ENCODE measurements at regions not wholly inside any gene's neighbourhood (a gene's known extent, or its start where the extent isn't known, plus 50 kb on each side); places are given as distances from the start of the nearest gene placed in this dataset.

- peak in 3 of 11 donors; percentile 15 to 36 (median 31) for DNase-seq (ENCODE audit: extremely low read depth in 1 of 11, low read depth in 9 of 11, low spot score in 4 of 11)
Observed at GRCh38 chr17:68710035-68710780, 109.0 kb upstream of the FAM20A start.

- DNase-seq (ENCODE audit: extremely low read depth in 1 of 11, low read depth in 9 of 11, low spot score in 4 of 11) = no peak
Observed at GRCh38 chr17:68709461-68709860, 108.3 kb upstream of the FAM20A start.

GRCh38 chr17:68707031-68707430 is 105.9 kb upstream of the FAM20A start:
- no peak for DNase-seq (ENCODE audit: extremely low read depth in 1 of 11, low read depth in 9 of 11, low spot score in 4 of 11)

- DNase-seq (ENCODE audit: extremely low read depth in 1 of 11, low read depth in 9 of 11, low spot score in 4 of 11) = peak in 7 of 11 donors; percentile 31 to 57 (median 44)
Observed at GRCh38 chr17:68706356-68706920, 105.3 kb upstream of the FAM20A start.

GRCh38 chr17:68705714-68706076 is 104.5 kb upstream of the FAM20A start:
- DNase-seq (ENCODE audit: extremely low read depth in 1 of 11, low read depth in 9 of 11, low spot score in 4 of 11) = no peak

GRCh38 chr17:68704871-68705713 is 103.9 kb upstream of the FAM20A start:
- DNase-seq (ENCODE audit: extremely low read depth in 1 of 11, low read depth in 9 of 11, low spot score in 4 of 11) = no peak

GRCh38 chr17:68701046-68701445 is 99.9 kb upstream of the FAM20A start:
- no peak for DNase-seq (ENCODE audit: extremely low read depth in 1 of 11, low read depth in 9 of 11, low spot score in 4 of 11)

GRCh38 chr17:68700421-68700820 is 99.3 kb upstream of the FAM20A start:
- no peak for DNase-seq (ENCODE audit: extremely low read depth in 1 of 11, low read depth in 9 of 11, low spot score in 4 of 11)

- no peak for DNase-seq (ENCODE audit: extremely low read depth in 1 of 11, low read depth in 9 of 11, low spot score in 4 of 11)
Observed at GRCh38 chr17:68699936-68700335, 98.8 kb upstream of the FAM20A start.

GRCh38 chr17:68698746-68699145 is 97.6 kb upstream of the FAM20A start:
- DNase-seq (ENCODE audit: extremely low read depth in 1 of 11, low read depth in 9 of 11, low spot score in 4 of 11) = no peak

- DNase-seq (ENCODE audit: extremely low read depth in 1 of 11, low read depth in 9 of 11, low spot score in 4 of 11) = no peak
Observed at GRCh38 chr17:68697850-68698361, 96.7 kb upstream of the FAM20A start.

- no peak for DNase-seq (ENCODE audit: extremely low read depth in 1 of 11, low read depth in 9 of 11, low spot score in 4 of 11)
Observed at GRCh38 chr17:68695659-68696058, 94.5 kb upstream of the FAM20A start.

GRCh38 chr17:68694791-68695485 is 93.8 kb upstream of the FAM20A start:
- DNase-seq (ENCODE audit: extremely low read depth in 1 of 11, low read depth in 9 of 11, low spot score in 4 of 11) = no peak

GRCh38 chr17:68693896-68694295 is 92.7 kb upstream of the FAM20A start:
- no peak for DNase-seq (ENCODE audit: extremely low read depth in 1 of 11, low read depth in 9 of 11, low spot score in 4 of 11)

GRCh38 chr17:68693466-68693865 is 92.3 kb upstream of the FAM20A start:
- no peak for DNase-seq (ENCODE audit: extremely low read depth in 1 of 11, low read depth in 9 of 11, low spot score in 4 of 11)

GRCh38 chr17:68686108-68686988 is 85.2 kb upstream of the FAM20A start:
- no peak for DNase-seq (ENCODE audit: extremely low read depth in 1 of 11, low read depth in 9 of 11, low spot score in 4 of 11)

- DNase-seq (ENCODE audit: extremely low read depth in 1 of 11, low read depth in 9 of 11, low spot score in 4 of 11) = no peak
Observed at GRCh38 chr17:68684949-68685357, 83.8 kb upstream of the FAM20A start.

- DNase-seq (ENCODE audit: extremely low read depth in 1 of 11, low read depth in 9 of 11, low spot score in 4 of 11) = no peak
Observed at GRCh38 chr17:68682903-68683302, 81.7 kb upstream of the FAM20A start.

Measured in renal cortex interstitium (tissue), 11 donors.